ENCODE measurements at regions not wholly inside any gene's neighbourhood (a gene's known extent, or its start where the extent isn't known, plus 50 kb on each side); places are given as distances from the start of the nearest gene placed in this dataset.

GRCh38 chr6:92701425-92702096, 717.8 kb downstream of the EPHA7 start:
- no peak for ATAC-seq (ENCODE audit: low FRiP score)
- no peak for TF ChIP-seq CTCF (IDR thresholded peaks at IDR 0.05)
- DNase-seq (ENCODE audit: low spot score) = no peak

GRCh38 chr6:92700411-92700810, 718.9 kb downstream of the EPHA7 start:
- ATAC-seq (ENCODE audit: low FRiP score) (no peak), DNase-seq (ENCODE audit: low spot score) (no peak)

GRCh38 chr6:92690997-92691599, 728.3 kb downstream of the EPHA7 start:
- DNase-seq (ENCODE audit: low spot score) (no peak), ATAC-seq (ENCODE audit: low FRiP score) (peak; percentile 59)
- TF ChIP-seq CTCF (IDR thresholded peaks at IDR 0.05) = no peak

More at GRCh38 chr6:92700411-92700810, 718.9 kb downstream of the EPHA7 start:
- no peak for TF ChIP-seq CTCF (IDR thresholded peaks at IDR 0.05)

- ATAC-seq (ENCODE audit: low FRiP score) = no peak
- no peak for DNase-seq (ENCODE audit: low spot score)
- no peak for TF ChIP-seq CTCF (IDR thresholded peaks at IDR 0.05)
Measured at GRCh38 chr6:92688342-92688741, 731.0 kb downstream of the EPHA7 start.

GRCh38 chr6:92687278-92687677, 732.1 kb downstream of the EPHA7 start:
- ATAC-seq (ENCODE audit: low FRiP score) = no peak
- DNase-seq (ENCODE audit: low spot score) = no peak
- TF ChIP-seq CTCF (IDR thresholded peaks at IDR 0.05) = no peak

- ATAC-seq (ENCODE audit: low FRiP score) (no peak), DNase-seq (ENCODE audit: low spot score) (no peak)
- no peak for TF ChIP-seq CTCF (IDR thresholded peaks at IDR 0.05)
Measured at GRCh38 chr6:92684386-92684785, 735.0 kb downstream of the EPHA7 start.

- ATAC-seq (ENCODE audit: low FRiP score) (no peak), DNase-seq (ENCODE audit: low spot score) (no peak)
- no peak for TF ChIP-seq CTCF (IDR thresholded peaks at IDR 0.05)
Measured at GRCh38 chr6:92683748-92684147, 735.6 kb downstream of the EPHA7 start.
